Tibial artery (tissue), 4 donors: ENCODE measurements at regions not wholly inside any gene's neighbourhood (a gene's known extent, or its start where the extent isn't known, plus 50 kb on each side); places are given as distances from the start of the nearest gene placed in this dataset.

Experiments
- DNase-seq, 2 donors: peaks; one replicate each; pipeline ENCODE4 v3.0.0-alpha.2; 2019
- H3K27ac ChIP-seq, 2 donors: fragments of 200-600 bp; sonication (generic) in 1 of 2; 1 replicate in 1 of 2; 2 replicates in 1 of 2; pipeline ENCODE4 v1.5.1; 2018 to 2019; ENCODE audit warnings: mild to moderate bottlenecking in 1 of 2
- H3K27me3 ChIP-seq, 2 donors: fragments of 200-600 bp; sonication (generic) in 1 of 2; one replicate each; pipeline versions ENCODE4 v1.5.1 to v1.6.0; 2016 to 2019
- H3K36me3 ChIP-seq, 3 donors: fragments of 200-600 bp; sonication (generic) in 2 of 3; one replicate each; pipeline ENCODE4 v1.5.1; 2016 to 2019; ENCODE audit warnings: mild to moderate bottlenecking in 2 of 3
- H3K4me1 ChIP-seq, 4 donors: fragments of 200-600 bp; sonication (generic) in 2 of 4; 1 replicate in 3 of 4; 2 replicates in 1 of 4; pipeline ENCODE4 v1.5.1; 2016 to 2019
- H3K4me3 ChIP-seq, 2 donors: fragments of 200-600 bp; sonication (generic) in 1 of 2; 1 replicate in 1 of 2; 2 replicates in 1 of 2; pipeline ENCODE4 v1.5.1; 2018 to 2019; ENCODE audit warnings: mild to moderate bottlenecking in 2 of 2
- H3K9me3 ChIP-seq, 3 donors: fragments of 200-600 bp; sonication (generic) in 1 of 3; one replicate each; pipeline ENCODE4 v1.5.1; 2016 to 2019
- intact Hi-C: fragments of 100-400 bp; cut with DNase I; formaldehyde crosslinking; loops from one replicate; pipeline ENCODE4 v1.15.0; 2023; ENCODE audit warnings: low total_unique reads
- TF ChIP-seq, protein P1 (sequence below), 2 experiments: fragments of 200-600 bp in 1 of 2; fragments of 450-650 bp in 1 of 2; IDR thresholded peaks; one replicate each; pipeline ENCODE4 v1.5.1; 2017 to 2019; ENCODE audit warnings: antibody characterized with exemption in 2 of 2, mild to moderate bottlenecking in 1 of 2, moderate library complexity in 1 of 2

GRCh38 chr19:32287086-32287485 is 58.3 kb upstream of the ZNF507 start:
- H3K9me3 ChIP-seq, result no peaks in the 10 kb centered on the region
- DNase-seq, result no peak
- H3K36me3 ChIP-seq, result no peaks in the 10 kb centered on the region
- peaks cover 0 to 10% of the 10 kb centered on the region in 2 donors for H3K27me3 ChIP-seq
- TF ChIP-seq, protein P1, sequence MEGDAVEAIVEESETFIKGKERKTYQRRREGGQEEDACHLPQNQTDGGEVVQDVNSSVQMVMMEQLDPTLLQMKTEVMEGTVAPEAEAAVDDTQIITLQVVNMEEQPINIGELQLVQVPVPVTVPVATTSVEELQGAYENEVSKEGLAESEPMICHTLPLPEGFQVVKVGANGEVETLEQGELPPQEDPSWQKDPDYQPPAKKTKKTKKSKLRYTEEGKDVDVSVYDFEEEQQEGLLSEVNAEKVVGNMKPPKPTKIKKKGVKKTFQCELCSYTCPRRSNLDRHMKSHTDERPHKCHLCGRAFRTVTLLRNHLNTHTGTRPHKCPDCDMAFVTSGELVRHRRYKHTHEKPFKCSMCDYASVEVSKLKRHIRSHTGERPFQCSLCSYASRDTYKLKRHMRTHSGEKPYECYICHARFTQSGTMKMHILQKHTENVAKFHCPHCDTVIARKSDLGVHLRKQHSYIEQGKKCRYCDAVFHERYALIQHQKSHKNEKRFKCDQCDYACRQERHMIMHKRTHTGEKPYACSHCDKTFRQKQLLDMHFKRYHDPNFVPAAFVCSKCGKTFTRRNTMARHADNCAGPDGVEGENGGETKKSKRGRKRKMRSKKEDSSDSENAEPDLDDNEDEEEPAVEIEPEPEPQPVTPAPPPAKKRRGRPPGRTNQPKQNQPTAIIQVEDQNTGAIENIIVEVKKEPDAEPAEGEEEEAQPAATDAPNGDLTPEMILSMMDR (IDR thresholded peaks at IDR 0.05), result no peak
- H3K4me3 ChIP-seq, result no peak overlapping the region
- H3K4me1 ChIP-seq, result peaks cover 0 to 8% (median 0%) of the 10 kb centered on the region in 4 donors
- H3K27ac ChIP-seq, result no peak overlapping the region
- intact Hi-C loops, result no loop called here

DNA sequence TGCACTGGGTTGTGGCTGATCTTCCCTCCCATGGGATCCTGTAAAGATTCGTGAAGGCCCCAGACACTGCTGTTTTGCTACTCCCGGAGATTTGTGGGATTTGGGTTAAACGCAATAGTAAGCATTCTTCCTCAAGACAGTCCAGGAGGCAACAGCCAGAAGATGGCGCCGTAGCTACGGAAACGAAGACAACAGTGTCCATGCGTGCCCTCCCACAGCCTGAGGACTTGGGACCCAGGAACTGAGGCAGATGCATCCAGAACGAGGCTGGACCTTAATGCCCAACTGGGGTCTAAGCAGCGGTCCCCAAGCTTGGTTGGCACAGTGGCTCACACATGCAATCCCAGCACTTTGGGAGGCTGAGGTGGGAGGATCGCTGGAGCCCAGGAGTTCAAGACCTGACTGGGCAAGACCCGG is 57.6 kb upstream of the ZNF507 start:
- Histone ChIP-seq H3K36me3 (no peaks in the 10 kb centered on the region), H3K4me1 (peaks cover 0 to 8% (median 0%) of the 10 kb centered on the region in 4 donors), H3K27ac (no peak overlapping the region), H3K27me3 (peaks cover 0 to 10% of the 10 kb centered on the region in 2 donors), H3K9me3 (no peaks in the 10 kb centered on the region), H3K4me3 (no peak overlapping the region)
- intact Hi-C loops, result no loop called here
- TF ChIP-seq, protein P1 (IDR thresholded peaks at IDR 0.05), result peak; percentile 10 to 35
- peak; percentile 72 for DNase-seq

DNA sequence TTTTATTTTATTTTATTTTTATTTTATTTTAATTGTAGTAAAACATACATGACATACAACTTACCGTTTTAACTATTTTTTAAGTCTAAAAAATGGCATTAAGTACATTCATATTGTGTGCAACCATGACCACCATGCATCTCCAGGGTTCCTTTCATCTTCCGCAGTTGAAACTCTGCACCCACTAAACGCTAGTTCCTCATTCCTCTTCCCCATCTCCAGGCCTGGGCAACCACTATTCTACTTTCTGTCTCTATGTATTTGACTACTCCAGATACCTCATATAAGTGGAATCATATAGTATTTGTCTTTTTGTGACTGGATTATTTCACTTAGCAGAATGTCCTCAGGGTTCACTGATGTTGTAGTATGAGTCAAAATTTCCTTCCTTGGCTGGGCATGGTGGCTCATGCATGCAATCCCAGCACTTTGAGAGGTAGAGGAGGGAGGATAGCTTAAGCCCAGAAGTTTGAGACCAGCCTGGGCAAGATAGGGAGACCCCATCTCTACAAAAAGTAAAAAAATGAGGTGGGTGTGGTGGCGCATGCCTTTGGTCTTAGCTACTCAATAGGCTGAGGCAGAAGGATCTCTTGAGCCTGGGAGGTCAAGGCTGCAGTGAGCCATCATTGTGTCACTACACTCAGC is 55.7 kb upstream of the ZNF507 start:
- intact Hi-C loops, result no loop called here
- no peak overlapping the region for H3K27ac ChIP-seq
- peaks cover 0 to 8% (median 0%) of the 10 kb centered on the region in 4 donors for H3K4me1 ChIP-seq
- no peak overlapping the region for H3K4me3 ChIP-seq
- H3K27me3 ChIP-seq, result peaks cover 0 to 6% of the 10 kb centered on the region in 2 donors
- TF ChIP-seq, protein P1 (IDR thresholded peaks at IDR 0.05), result no peak
- H3K9me3 ChIP-seq, result no peaks in the 10 kb centered on the region
- no peak for DNase-seq
- no peaks in the 10 kb centered on the region for H3K36me3 ChIP-seq

DNA sequence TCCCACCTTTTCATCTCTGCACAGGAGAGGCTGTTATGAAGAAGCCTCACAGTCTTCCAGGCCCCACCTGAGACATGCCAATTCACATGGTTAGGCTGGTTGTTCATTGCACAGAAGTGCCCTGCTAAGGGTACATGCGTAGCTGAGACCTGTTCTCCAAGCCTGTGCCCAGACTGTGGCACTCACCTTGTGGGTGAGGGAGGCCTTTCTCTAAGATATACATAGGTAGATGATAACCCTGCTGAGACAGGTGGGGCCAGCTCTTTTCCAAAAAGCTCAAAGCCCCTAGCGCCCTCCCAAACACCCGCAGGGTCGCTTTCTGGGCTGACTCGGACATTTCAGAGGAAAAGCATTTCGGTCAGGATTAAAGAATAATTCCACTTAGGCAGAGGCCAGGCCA is 53.5 kb upstream of the ZNF507 start:
- intact Hi-C loops, result no loop called here
- Histone ChIP-seq H3K27ac (no peak overlapping the region), H3K27me3 (peaks cover 0 to 3% of the 10 kb centered on the region in 2 donors), H3K9me3 (no peaks in the 10 kb centered on the region), H3K36me3 (no peaks in the 10 kb centered on the region), H3K4me3 (no peak overlapping the region), H3K4me1 (peaks cover 0 to 8% (median 0%) of the 10 kb centered on the region in 4 donors)
- TF ChIP-seq, protein P1 (IDR thresholded peaks at IDR 0.05), result no peak
- no peak for DNase-seq

GRCh38 chr19:32294871-32295438 is 50.5 kb upstream of the ZNF507 start:
- TF ChIP-seq, protein P1 (IDR thresholded peaks at IDR 0.05), result no peak
- intact Hi-C loops, result no loop called here
- no peak for DNase-seq
- Histone ChIP-seq H3K4me3 (no peak overlapping the region), H3K4me1 (no peaks in the 10 kb centered on the region), H3K9me3 (no peaks in the 10 kb centered on the region), H3K27me3 (peaks cover 0 to 3% of the 10 kb centered on the region in 2 donors), H3K27ac (no peak overlapping the region), H3K36me3 (no peaks in the 10 kb centered on the region)
